ENCODE measurements at regions not wholly inside any gene's neighbourhood (a gene's known extent, or its start where the extent isn't known, plus 50 kb on each side); places are given as distances from the start of the nearest gene placed in this dataset.

DNA sequence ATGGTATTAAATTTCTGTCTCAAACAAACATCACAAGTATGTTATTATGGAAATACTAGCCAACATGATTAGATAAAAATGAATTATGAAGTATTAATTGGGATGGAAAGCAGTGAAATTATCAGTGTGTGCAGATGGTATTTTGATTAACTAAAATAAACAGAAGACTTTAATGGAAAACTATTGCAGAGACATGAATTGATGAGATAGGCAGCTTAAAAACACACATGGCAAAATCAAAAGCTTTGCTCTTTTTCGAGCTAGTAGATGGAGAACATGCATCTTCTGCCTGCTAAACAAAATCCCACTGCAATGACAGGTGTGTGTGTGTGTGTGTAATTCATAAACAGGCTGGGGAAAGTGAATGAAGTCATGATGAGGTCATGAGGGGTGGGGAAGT is 426.2 kb downstream of the MTRR start:
- FAIRE-seq: no peak
- DNase-seq (ENCODE audit: low spot score): no peak
- no peaks in the 10 kb centered on the region for H3K79me2 ChIP-seq (ENCODE audit: insufficient read depth, low read length)
- H2AFZ ChIP-seq (ENCODE audit: low read length): no peak overlapping the region
- peaks cover 34% of the 10 kb centered on the region for H3K9me3 ChIP-seq (ENCODE audit: low read length)
- TF ChIP-seq, protein P1, sequence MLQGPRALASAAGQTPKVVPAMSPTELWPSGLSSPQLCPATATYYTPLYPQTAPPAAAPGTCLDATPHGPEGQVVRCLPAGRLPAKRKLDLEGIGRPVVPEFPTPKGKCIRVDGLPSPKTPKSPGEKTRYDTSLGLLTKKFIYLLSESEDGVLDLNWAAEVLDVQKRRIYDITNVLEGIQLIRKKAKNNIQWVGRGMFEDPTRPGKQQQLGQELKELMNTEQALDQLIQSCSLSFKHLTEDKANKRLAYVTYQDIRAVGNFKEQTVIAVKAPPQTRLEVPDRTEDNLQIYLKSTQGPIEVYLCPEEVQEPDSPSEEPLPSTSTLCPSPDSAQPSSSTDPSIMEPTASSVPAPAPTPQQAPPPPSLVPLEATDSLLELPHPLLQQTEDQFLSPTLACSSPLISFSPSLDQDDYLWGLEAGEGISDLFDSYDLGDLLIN (CRISPR knock-in tag; IDR thresholded peaks at IDR 0.05; ENCODE audit: borderline replicate concordance): no peak
- TF ChIP-seq, protein P2, sequence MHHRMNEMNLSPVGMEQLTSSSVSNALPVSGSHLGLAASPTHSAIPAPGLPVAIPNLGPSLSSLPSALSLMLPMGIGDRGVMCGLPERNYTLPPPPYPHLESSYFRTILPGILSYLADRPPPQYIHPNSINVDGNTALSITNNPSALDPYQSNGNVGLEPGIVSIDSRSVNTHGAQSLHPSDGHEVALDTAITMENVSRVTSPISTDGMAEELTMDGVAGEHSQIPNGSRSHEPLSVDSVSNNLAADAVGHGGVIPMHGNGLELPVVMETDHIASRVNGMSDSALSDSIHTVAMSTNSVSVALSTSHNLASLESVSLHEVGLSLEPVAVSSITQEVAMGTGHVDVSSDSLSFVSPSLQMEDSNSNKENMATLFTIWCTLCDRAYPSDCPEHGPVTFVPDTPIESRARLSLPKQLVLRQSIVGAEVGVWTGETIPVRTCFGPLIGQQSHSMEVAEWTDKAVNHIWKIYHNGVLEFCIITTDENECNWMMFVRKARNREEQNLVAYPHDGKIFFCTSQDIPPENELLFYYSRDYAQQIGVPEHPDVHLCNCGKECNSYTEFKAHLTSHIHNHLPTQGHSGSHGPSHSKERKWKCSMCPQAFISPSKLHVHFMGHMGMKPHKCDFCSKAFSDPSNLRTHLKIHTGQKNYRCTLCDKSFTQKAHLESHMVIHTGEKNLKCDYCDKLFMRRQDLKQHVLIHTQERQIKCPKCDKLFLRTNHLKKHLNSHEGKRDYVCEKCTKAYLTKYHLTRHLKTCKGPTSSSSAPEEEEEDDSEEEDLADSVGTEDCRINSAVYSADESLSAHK (CRISPR knock-in tag; IDR thresholded peaks at IDR 0.05; ENCODE audit: borderline replicate concordance): no peak
- no peak for TF ChIP-seq HNRNPUL1 (IDR thresholded peaks at IDR 0.05; ENCODE audit: low read depth, low read length)
- TF ChIP-seq SMAD9 (CRISPR knock-in tag; IDR thresholded peaks at IDR 0.05): no peak
- TF ChIP-seq ZNF670 (CRISPR knock-in tag; IDR thresholded peaks at IDR 0.05; ENCODE audit: borderline replicate concordance): no peak
- no peak for TF ChIP-seq ZNF776 (CRISPR knock-in tag; IDR thresholded peaks at IDR 0.05)
- no peak for TF ChIP-seq ISX (CRISPR knock-in tag; conservative IDR thresholded peaks at IDR 0.05)
- TF ChIP-seq SSRP1 (CRISPR knock-in tag; IDR thresholded peaks at IDR 0.05): no peak
- TF ChIP-seq KAT8 (CRISPR knock-in tag; IDR thresholded peaks at IDR 0.05): no peak
- TF ChIP-seq, protein P3, sequence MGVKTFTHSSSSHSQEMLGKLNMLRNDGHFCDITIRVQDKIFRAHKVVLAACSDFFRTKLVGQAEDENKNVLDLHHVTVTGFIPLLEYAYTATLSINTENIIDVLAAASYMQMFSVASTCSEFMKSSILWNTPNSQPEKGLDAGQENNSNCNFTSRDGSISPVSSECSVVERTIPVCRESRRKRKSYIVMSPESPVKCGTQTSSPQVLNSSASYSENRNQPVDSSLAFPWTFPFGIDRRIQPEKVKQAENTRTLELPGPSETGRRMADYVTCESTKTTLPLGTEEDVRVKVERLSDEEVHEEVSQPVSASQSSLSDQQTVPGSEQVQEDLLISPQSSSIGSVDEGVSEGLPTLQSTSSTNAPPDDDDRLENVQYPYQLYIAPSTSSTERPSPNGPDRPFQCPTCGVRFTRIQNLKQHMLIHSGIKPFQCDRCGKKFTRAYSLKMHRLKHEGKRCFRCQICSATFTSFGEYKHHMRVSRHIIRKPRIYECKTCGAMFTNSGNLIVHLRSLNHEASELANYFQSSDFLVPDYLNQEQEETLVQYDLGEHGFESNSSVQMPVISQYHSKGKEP (CRISPR knock-in tag; IDR thresholded peaks at IDR 0.05): no peak
- TF ChIP-seq FOXA1 (IDR thresholded peaks at IDR 0.05): no peak
- no peak for TF ChIP-seq FOXA1 (CRISPR knock-in tag; IDR thresholded peaks at IDR 0.05)
- TF ChIP-seq PAWR (CRISPR knock-in tag; IDR thresholded peaks at IDR 0.05; ENCODE audit: borderline replicate concordance): no peak
- no peak for TF ChIP-seq AGO2 (optimal IDR thresholded peaks at IDR 0.05; ENCODE audit: low read depth, low read length)
- TF ChIP-seq, protein P4, sequence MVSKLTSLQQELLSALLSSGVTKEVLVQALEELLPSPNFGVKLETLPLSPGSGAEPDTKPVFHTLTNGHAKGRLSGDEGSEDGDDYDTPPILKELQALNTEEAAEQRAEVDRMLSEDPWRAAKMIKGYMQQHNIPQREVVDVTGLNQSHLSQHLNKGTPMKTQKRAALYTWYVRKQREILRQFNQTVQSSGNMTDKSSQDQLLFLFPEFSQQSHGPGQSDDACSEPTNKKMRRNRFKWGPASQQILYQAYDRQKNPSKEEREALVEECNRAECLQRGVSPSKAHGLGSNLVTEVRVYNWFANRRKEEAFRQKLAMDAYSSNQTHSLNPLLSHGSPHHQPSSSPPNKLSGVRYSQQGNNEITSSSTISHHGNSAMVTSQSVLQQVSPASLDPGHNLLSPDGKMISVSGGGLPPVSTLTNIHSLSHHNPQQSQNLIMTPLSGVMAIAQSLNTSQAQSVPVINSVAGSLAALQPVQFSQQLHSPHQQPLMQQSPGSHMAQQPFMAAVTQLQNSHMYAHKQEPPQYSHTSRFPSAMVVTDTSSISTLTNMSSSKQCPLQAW (CRISPR knock-in tag; IDR thresholded peaks at IDR 0.05): no peak
- no peak for TF ChIP-seq SMAD3 (CRISPR knock-in tag; IDR thresholded peaks at IDR 0.05)
- TF ChIP-seq KLF9 (CRISPR knock-in tag; IDR thresholded peaks at IDR 0.05; ENCODE audit: low read depth): no peak
- no peak for TF ChIP-seq EEA1 (CRISPR knock-in tag; IDR thresholded peaks at IDR 0.05; ENCODE audit: borderline replicate concordance)
- no peaks in the 10 kb centered on the region for H3K4me1 ChIP-seq (ENCODE audit: insufficient read depth, low read length)
- no peak overlapping the region for H3K27ac ChIP-seq (ENCODE audit: extremely low read length, insufficient read depth, low read length)
- in situ Hi-C loops (cut with HindIII; ENCODE audit: extremely low pct_ligation_motif_present, low pct_unique_long_range_greater_than_20kb): no loop called here
- H3K4me2 ChIP-seq (ENCODE audit: low read depth, low read length): no peak overlapping the region
- no peak for ATAC-seq
- no peaks in the 10 kb centered on the region for H4K20me1 ChIP-seq (ENCODE audit: insufficient read depth, low read length)
- ChIA-PET CTCF (ENCODE audit: low intra/inter-chr PET ratio, low total read pairs) (no interaction called here), POLR2A (no interaction called here)
- BruUV-seq (replicated peaks): no TSS peak
- intact Hi-C loops (cut with micrococcal nuclease; ENCODE audit: unreplicated experiment): no loop called here
- H3K27me3 ChIP-seq (ENCODE audit: control insufficient read depth in 1 of 2, insufficient read depth in 2 of 2, low read length in 2 of 2): no peaks in the 10 kb centered on the region
- 0% methylated on average over 1 of the region's 1 CpG for WGBS (ENCODE audit: low lambda C conversion rate)
- H3K4me3 ChIP-seq (replicated peaks in 1 of 3; ENCODE audit: insufficient read depth in 1 of 3, low read depth in 2 of 3, low read length in 3 of 3): no peak overlapping the region
- no peaks in the 10 kb centered on the region for H3K36me3 ChIP-seq (replicated peaks in 1 of 2; ENCODE audit: control insufficient read depth in 1 of 2, insufficient read depth in 2 of 2, low read length in 2 of 2)
- H3K9ac ChIP-seq (ENCODE audit: insufficient read depth, low read depth, low read length): no peak overlapping the region
